GM12873 (cell line): ENCODE measurements at regions not wholly inside any gene's neighbourhood (a gene's known extent, or its start where the extent isn't known, plus 50 kb on each side); places are given as distances from the start of the nearest gene placed in this dataset.

ENCODE experiments used
- TF ChIP-seq, protein P1 (sequence below): IDR thresholded peaks from 2 replicates; pipeline ENCODE4 v1.5.1; 2012; ENCODE audit warnings: low read depth, mild to moderate bottlenecking, moderate library complexity, low read length, control low read depth; ENCODE audit not compliant: insufficient read depth; ENCODE audit errors: missing control alignments

DNA sequence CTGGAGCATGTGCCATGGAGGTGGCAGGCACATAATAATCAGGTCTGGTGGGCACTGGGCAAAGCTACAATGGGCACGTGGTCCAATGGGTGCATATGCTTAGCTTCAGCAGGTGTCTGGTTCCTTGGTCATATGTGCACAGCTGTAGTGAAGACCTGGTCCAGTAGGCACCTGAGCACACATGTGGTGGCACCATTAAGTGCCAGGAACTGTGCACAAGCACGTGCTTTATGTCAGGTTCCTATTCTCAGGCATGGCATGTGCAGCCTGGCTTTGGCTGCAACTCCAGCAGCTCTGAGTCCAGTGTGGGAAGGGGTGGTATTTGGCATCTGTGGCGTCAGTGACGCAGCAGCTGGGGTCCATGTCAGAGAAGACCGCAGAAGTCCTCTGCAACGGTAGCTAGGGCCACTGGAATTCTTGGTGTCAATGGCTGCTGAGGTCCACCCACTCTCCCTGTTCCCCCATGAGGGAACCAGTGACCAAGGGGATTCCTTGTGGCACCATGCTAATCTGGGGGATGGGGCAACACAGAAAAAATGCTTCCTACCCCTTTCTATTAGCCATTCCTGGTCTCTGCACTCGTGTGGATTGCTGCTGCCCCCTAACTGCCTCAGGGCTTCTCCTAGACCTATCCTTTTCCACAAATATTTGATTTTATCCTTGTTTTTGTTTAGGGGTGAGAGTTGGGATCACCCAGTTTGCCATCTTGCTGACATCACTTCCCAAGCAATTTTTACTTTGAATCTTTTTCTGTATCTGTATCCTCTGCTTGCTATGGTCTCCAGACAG, 262.9 kb upstream of the MAP2 start:
- TF ChIP-seq, protein P1, sequence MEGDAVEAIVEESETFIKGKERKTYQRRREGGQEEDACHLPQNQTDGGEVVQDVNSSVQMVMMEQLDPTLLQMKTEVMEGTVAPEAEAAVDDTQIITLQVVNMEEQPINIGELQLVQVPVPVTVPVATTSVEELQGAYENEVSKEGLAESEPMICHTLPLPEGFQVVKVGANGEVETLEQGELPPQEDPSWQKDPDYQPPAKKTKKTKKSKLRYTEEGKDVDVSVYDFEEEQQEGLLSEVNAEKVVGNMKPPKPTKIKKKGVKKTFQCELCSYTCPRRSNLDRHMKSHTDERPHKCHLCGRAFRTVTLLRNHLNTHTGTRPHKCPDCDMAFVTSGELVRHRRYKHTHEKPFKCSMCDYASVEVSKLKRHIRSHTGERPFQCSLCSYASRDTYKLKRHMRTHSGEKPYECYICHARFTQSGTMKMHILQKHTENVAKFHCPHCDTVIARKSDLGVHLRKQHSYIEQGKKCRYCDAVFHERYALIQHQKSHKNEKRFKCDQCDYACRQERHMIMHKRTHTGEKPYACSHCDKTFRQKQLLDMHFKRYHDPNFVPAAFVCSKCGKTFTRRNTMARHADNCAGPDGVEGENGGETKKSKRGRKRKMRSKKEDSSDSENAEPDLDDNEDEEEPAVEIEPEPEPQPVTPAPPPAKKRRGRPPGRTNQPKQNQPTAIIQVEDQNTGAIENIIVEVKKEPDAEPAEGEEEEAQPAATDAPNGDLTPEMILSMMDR, result no peak

DNA sequence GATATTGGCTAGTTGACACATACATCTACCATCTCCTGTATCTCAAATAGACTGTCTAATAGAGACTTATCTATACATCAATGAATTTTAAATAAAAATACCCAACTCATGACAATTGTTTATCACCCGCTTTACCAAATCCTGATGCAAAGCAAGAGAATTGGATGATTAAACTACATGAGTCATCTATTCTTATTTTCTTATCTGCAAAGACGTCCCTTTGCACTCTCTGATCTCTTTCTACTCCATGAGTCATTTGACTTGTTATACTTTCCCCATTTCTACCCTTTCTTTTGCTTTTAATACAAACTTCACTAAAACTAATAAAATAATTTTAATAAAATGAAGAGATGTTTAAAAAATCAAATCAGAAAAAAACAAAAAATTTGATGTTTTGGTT, 261.7 kb upstream of the MAP2 start:
- TF ChIP-seq, protein P1, result no peak

DNA sequence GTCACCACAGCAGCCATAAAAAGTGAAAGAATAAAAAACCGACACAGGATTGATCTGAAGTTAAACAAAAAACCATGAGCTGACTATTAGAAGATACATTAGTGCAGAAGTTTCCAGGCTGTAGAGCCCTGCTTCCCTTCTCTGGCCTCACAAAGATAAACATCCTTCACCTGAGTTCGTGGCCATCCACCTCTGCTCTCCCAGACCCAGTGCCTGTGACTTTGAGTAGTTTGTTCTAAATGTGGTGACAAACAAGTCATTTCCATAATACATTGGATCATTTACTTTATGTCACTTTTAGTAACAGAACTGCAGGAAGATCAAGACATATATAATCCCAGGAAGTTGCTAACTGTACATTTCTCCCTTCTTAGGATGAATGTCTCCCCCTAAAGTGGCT, 241.9 kb upstream of the MAP2 start:
- TF ChIP-seq, protein P1, result no peak

DNA sequence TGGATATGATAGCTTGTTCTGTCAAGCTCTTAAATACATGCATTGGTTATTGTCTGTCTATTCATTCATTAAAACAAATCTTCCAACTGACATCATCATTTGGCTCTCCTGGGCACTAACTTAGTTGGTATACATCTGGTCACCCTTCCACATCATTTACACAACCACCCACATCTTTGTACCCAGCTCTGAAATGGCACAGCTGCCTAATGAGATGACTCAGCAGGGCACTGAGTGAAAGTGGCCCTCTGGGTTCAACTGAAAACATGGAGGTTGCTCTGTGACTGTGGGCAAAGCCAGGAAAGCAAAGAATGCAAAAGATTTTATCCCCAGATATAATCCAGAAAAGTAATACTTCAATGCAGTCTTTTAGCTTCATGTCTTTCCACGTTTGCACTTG, 234.0 kb upstream of the MAP2 start:
- TF ChIP-seq, protein P1, result no peak

DNA sequence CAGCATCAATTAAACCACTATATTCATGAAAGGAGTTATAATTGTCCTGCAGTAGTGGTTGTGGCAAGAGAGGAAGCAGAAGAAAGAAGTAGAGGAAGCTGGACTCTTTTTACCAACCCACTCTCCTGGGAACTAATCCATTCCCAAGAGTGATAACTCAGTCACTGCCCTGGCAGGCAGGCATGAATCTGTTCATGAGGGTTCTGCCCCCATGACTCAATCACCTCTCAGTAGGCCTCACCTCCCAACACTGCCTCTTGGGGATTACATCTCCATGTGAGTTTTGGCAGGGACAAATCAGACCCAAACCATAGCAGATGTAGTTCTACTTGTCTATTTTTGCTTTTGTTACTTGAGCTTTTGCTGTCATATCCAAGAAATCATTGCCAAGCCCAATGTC, 232.7 kb upstream of the MAP2 start:
- TF ChIP-seq, protein P1, result no peak

DNA sequence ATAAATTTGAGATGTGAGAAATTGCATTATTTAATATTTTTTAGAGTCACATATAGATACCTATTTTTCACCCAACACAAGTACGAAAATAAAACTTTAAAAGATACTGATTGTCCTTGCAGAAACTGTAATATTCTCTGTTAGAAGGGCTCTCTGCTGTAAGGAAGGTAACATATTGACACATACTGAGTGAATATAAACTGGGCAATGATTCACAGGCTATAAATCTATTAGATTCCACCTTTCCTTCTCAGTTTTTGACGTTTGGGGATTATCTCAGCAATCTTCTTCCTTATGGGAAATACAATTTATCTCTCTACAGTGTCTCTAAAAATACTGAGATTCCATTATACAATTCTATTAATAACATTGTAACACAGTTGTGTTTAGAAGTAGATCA, 229.1 kb upstream of the MAP2 start:
- TF ChIP-seq, protein P1, result no peak

DNA sequence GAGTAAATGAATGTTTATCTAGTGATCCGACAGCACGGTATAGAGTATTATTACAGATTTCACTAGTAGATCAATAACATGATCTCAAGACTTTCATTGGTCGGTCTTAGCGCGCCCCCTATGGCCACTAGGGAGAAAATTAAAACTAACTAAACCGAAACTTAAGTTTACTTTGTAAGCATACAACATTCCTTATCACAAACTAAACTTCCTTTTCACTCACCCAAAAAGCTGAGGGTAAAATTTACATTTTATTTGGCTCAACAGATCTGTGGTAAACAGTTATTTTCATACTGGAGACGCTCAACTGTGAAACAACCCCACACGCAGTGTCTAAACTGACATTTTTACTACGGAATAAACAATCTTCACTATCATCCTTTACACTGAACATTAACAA, 215.6 kb upstream of the MAP2 start:
- TF ChIP-seq, protein P1, result peak; percentile 47
